OCI-LY3 (cell line): ENCODE measurements at regions not wholly inside any gene's neighbourhood (a gene's known extent, or its start where the extent isn't known, plus 50 kb on each side); places are given as distances from the start of the nearest gene placed in this dataset.

ENCODE experiments used
- EZH2phosphoT487 ChIP-seq: fragments of 200-600 bp; shearing (Covaris generic); IDR thresholded peaks from 2 replicates; pipeline ENCODE4 v1.6.1; 2018; ENCODE audit warnings: antibody characterized with exemption, mixed run types, low read depth
- TF ChIP-seq, protein P1 (sequence below): fragments of 200-600, 300-600 bp; sonication (generic); IDR thresholded peaks from 2 replicates; pipeline ENCODE4 v1.5.1; 2014; ENCODE audit warnings: antibody characterized with exemption, low read length, low read depth

DNA sequence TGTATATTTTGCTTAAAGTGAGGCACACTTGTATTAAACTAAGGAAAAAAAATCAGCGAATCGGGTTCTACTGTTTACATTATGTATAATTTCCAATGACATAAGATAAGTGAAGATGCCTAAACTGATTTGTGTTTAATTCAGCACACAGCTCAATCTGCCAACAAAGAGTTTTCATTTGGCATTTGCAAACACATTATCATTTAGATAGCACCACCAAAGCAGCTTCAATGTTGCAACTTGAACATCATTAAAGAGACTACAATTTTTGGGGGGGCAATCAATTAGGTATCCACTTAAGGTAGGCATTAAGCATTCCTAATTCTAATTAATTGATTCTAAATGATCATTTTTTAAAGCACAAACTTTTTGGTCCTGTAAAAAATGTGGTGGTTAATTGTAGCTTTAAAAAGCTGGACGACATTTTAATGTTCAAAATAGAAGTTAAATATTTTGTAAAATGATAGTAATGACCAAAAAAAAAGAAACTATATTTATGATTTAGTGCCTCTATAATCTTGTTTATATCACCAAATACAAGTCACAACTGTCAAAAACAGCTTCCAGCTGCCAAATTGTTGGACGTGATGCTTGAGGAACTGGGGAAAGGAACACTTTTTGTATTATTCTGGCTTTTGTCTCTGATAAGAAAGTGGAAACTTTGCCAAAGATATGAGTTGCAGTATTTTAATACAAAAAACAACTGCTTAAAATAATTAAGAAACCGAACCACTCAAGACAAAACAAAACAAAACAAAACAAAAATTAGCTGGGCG lies 57.1 kb downstream of the CYCS start:
- TF ChIP-seq, protein P1, sequence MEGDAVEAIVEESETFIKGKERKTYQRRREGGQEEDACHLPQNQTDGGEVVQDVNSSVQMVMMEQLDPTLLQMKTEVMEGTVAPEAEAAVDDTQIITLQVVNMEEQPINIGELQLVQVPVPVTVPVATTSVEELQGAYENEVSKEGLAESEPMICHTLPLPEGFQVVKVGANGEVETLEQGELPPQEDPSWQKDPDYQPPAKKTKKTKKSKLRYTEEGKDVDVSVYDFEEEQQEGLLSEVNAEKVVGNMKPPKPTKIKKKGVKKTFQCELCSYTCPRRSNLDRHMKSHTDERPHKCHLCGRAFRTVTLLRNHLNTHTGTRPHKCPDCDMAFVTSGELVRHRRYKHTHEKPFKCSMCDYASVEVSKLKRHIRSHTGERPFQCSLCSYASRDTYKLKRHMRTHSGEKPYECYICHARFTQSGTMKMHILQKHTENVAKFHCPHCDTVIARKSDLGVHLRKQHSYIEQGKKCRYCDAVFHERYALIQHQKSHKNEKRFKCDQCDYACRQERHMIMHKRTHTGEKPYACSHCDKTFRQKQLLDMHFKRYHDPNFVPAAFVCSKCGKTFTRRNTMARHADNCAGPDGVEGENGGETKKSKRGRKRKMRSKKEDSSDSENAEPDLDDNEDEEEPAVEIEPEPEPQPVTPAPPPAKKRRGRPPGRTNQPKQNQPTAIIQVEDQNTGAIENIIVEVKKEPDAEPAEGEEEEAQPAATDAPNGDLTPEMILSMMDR, result no peak
- no peak for TF ChIP-seq EZH2phosphoT487
